Thoracic aorta (tissue), 2 donors: ENCODE measurements at regions not wholly inside any gene's neighbourhood (a gene's known extent, or its start where the extent isn't known, plus 50 kb on each side); places are given as distances from the start of the nearest gene placed in this dataset.

Experiments used
- ATAC-seq: fragments of 150-250 bp; one replicate; pipeline ENCODE4 v1.8.0; 2017; ENCODE audit warnings: low read depth; ENCODE audit not compliant: insufficient number of reproducible peaks, low FRiP score
- DNase-seq: peaks from one replicate; pipeline ENCODE4 v3.0.0-alpha.2; 2020; ENCODE audit warnings: low spot score
- H3K27ac ChIP-seq, 2 donors: fragments of 200-600 bp; sonication (generic); 1 replicate in 1 of 2; 2 replicates in 1 of 2; pipeline ENCODE4 v1.5.1; 2016; ENCODE audit warnings: mild to moderate bottlenecking in 2 of 2, moderate library complexity in 2 of 2
- H3K27me3 ChIP-seq: fragments of 200-600 bp; sonication (generic); replicated peaks from 2 replicates; pipeline ENCODE4 v1.6.0; 2016; ENCODE audit warnings: mild to moderate bottlenecking; ENCODE audit not compliant: insufficient read depth
- H3K36me3 ChIP-seq: fragments of 200-600 bp; sonication (generic); one replicate; pipeline ENCODE4 v1.5.1; 2016
- H3K4me1 ChIP-seq, 2 donors: fragments of 200-600 bp; sonication (generic); 1 replicate in 1 of 2; 2 replicates in 1 of 2; pipeline versions ENCODE4 v1.5.1 to v1.6.0; 2016; ENCODE audit warnings: low read depth in 2 of 2, mild to moderate bottlenecking in 1 of 2; ENCODE audit not compliant: control insufficient read depth in 1 of 2
- H3K4me3 ChIP-seq: fragments of 200-600 bp; sonication (generic); 2 replicates; pipeline ENCODE4 v1.5.1; 2016; ENCODE audit warnings: mild to moderate bottlenecking
- H3K9me3 ChIP-seq: fragments of 200-600 bp; sonication (generic); 2 replicates; pipeline ENCODE4 v1.5.1; 2016
- TF ChIP-seq, protein P1 (sequence below): fragments of 200-600 bp; sonication (generic); IDR thresholded peaks from one replicate; pipeline ENCODE4 v1.5.1; 2019; ENCODE audit warnings: antibody characterized with exemption

DNA sequence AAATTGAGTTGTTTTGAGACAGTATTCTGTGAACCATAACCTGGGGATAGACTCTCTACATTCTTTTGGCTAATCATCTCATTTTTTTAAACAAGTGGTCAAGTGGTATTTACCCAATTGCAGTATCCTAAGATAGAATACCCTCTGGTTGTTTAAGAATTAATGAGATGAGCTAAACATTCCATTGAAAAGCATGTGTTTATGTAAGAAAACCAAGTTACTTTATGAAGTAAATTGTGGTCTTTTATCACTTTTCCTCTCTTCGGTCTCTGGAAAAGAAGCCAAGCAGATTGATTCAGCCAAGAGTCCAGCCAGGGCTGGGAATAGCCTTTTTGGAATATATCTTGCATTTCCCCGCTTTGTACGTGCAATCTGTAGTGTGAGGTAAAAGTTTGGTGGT, 185.7 kb upstream of the TOPAZ1 start:
- H3K36me3 ChIP-seq: no peaks in the 10 kb centered on the region
- no peak for ATAC-seq
- TF ChIP-seq, protein P1, sequence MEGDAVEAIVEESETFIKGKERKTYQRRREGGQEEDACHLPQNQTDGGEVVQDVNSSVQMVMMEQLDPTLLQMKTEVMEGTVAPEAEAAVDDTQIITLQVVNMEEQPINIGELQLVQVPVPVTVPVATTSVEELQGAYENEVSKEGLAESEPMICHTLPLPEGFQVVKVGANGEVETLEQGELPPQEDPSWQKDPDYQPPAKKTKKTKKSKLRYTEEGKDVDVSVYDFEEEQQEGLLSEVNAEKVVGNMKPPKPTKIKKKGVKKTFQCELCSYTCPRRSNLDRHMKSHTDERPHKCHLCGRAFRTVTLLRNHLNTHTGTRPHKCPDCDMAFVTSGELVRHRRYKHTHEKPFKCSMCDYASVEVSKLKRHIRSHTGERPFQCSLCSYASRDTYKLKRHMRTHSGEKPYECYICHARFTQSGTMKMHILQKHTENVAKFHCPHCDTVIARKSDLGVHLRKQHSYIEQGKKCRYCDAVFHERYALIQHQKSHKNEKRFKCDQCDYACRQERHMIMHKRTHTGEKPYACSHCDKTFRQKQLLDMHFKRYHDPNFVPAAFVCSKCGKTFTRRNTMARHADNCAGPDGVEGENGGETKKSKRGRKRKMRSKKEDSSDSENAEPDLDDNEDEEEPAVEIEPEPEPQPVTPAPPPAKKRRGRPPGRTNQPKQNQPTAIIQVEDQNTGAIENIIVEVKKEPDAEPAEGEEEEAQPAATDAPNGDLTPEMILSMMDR: no peak
- H3K4me3 ChIP-seq: no peak overlapping the region
- H3K4me1 ChIP-seq: no peaks in the 10 kb centered on the region
- H3K9me3 ChIP-seq: no peaks in the 10 kb centered on the region
- H3K27me3 ChIP-seq: no peaks in the 10 kb centered on the region
- no peak overlapping the region for H3K27ac ChIP-seq
- DNase-seq: no peak

DNA sequence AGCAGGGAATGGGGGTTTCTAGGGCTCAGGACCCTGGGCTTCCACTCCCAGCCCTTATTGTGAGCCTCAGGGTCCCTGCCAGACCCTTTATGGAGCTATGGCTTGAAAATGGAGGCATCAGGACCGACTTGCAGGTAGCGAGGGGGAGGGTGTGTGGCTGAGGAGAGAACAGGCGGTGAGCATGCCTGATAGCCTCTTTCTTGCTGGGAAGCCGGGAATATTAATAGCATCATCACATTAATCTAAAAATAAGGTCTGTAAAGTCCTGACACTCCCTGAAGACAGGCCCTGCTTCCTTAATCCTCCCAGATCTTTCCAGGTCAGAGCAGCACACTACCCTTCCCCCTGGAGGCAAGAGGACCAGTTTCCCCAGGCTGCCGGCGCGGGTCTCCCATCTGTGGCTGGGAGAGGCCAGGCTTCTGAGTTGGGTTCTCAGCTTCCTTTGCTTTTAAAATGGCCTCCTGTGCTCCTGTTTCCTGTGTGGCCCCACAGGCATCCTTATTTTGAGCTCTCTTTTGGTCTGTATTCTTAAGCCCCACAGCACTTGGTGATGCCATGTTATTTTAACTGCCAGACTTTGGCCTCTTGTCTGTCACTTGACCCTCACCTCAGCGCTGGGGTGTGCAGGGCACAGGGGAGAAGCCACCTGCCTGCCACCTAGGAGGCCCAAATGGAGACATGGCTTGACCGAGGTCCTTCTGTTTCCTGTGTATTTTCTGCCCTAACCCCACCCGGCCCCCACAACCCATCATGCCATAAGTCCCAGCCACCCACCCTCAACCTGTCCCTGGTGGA, 185.0 kb upstream of the TOPAZ1 start:
- DNase-seq: no peak
- TF ChIP-seq, protein P1: no peak
- no peaks in the 10 kb centered on the region for H3K27me3 ChIP-seq

DNA sequence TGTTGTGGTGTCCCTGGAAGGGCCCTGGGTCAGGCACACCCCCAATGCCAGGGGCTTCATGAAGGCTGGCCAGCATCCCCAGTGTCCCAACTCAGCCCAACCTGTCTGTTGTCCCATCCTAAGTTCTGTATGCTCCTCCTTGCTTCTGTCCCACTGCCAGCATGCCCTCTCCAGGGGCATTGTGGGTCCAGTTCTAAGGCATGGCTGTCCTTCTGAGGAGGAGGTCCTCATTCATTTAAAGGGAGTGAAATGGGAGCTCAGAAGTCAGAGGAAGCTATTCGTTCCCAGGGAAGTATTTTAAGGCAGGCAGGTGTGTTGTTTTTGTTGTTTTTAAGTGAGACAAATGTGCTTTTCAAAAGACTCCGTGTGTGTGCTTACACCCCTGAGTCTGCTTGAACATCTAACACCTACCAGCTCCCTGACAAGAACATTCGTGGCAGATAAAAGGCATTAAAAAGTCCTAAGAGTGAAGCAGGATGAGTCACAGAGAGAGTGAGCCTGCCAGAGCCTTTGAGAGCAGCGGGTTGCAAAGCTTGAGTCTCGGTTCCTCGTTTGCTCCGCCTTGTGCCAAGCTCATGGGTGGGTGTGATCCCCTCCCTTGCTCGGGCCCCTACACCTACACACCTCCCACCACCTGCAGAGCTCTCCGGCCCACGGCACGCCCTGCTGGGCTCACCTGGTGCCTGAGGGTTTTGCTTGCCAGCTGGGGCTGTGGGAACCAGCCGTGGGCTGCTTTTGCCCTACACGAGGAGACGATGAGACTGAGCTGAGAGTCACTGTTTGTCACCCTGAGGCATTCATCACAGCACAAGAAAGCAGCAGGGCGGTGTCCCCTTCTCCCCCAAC, 183.4 kb upstream of the TOPAZ1 start:
- Histone ChIP-seq H3K27me3 (no peaks in the 10 kb centered on the region), H3K4me1 (no peaks in the 10 kb centered on the region), H3K9me3 (no peaks in the 10 kb centered on the region), H3K27ac (no peak overlapping the region), H3K4me3 (no peak overlapping the region), H3K36me3 (no peaks in the 10 kb centered on the region)
- TF ChIP-seq, protein P1: no peak
- no peak for DNase-seq
- no peak for ATAC-seq

More for the DNA sequence above, 185.0 kb upstream of the TOPAZ1 start:
- Histone ChIP-seq H3K36me3 (no peaks in the 10 kb centered on the region), H3K9me3 (no peaks in the 10 kb centered on the region), H3K4me3 (no peak overlapping the region), H3K4me1 (no peaks in the 10 kb centered on the region), H3K27ac (no peak overlapping the region)
- ATAC-seq: no peak

DNA sequence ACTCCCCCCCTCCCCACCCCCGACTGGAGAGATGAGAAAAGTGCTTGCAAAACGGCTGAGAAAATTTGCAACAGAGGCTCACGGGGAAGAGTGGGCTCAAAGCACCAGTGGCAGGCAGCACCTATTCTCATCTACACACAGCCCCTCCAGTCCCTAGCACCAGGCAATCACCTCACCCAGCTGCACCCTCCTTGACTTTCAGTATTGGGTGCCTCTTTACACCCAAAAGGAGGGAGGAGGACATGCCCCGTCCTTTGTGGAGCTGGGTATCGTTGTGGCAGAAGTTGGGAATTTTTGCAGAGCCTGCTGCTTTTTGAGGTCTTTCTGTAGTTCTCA, 182.8 kb upstream of the TOPAZ1 start:
- H3K27me3 ChIP-seq: no peaks in the 10 kb centered on the region
- DNase-seq (no peak), ATAC-seq (no peak)
- H3K36me3 ChIP-seq: no peaks in the 10 kb centered on the region
- TF ChIP-seq, protein P1: no peak
- no peak overlapping the region for H3K4me3 ChIP-seq
- H3K27ac ChIP-seq: no peak overlapping the region
- H3K4me1 ChIP-seq: no peaks in the 10 kb centered on the region
- H3K9me3 ChIP-seq: no peaks in the 10 kb centered on the region

DNA sequence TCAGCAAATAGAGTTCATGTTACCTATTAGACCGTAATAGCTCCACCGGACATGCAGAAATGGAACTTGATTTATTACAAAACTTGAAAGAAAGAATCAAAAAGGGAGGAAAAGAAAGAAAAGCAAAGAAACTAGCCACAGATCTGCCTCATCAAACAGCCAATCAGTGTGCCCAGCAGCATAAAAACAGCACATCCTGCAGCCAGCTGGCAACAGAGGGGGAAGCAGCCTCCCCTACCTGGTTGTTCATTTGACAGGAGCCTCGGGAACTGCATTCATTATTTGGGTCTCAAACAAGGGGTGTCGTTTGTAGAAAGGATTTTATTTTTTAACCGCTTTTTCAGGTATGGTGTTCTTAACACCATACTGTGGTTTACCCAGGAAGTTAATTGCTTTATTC, 181.5 kb upstream of the TOPAZ1 start:
- Histone ChIP-seq H3K4me1 (peaks cover 0 to 7% of the 10 kb centered on the region in 2 donors), H3K4me3 (no peak overlapping the region), H3K27ac (no peak overlapping the region), H3K27me3 (no peaks in the 10 kb centered on the region), H3K9me3 (no peaks in the 10 kb centered on the region), H3K36me3 (no peaks in the 10 kb centered on the region)
- no peak for DNase-seq
- TF ChIP-seq, protein P1: no peak
- no peak for ATAC-seq
